Choroid plexus epithelial cell (primary cell): ENCODE measurements at regions not wholly inside any gene's neighbourhood (a gene's known extent, or its start where the extent isn't known, plus 50 kb on each side); places are given as distances from the start of the nearest gene placed in this dataset.

Experiments
- DNase-seq: peaks from one replicate; pipeline ENCODE4 v3.0.0-alpha.2; 2010; ENCODE audit warnings: low read depth
- H3K4me3 ChIP-seq: 2 replicates; pipeline ENCODE4 v1.5.1; 2011; ENCODE audit warnings: low read depth, mild to moderate bottlenecking, control low read depth, low read length, moderate library complexity
- TF ChIP-seq, protein P1 (sequence below): conservative IDR thresholded peaks from 2 replicates; pipeline ENCODE4 v1.5.1; 2011; ENCODE audit warnings: low read depth, mild to moderate bottlenecking, control low read depth, inconsistent platforms, low read length, moderate library complexity

DNA sequence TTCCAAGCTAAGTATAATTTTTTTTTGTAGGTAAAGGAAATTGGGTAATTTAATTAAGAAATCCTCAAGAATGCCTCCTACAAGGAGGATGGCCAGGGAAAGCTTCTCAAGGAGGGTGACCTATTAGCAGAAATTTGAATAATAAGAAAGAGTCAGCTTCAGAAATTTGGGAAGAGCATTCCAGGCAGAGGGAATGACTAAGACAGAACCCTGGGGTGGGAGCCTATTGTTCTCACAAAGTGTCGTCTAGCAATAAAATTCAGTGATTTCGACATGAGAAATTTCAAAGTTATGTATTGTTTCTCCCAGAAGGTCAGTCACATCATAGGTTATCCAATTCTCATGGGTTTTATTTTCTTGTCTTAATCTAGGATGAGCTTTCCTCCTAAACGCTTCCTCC lies 1168.4 kb downstream of the AACS start:
- TF ChIP-seq, protein P1, sequence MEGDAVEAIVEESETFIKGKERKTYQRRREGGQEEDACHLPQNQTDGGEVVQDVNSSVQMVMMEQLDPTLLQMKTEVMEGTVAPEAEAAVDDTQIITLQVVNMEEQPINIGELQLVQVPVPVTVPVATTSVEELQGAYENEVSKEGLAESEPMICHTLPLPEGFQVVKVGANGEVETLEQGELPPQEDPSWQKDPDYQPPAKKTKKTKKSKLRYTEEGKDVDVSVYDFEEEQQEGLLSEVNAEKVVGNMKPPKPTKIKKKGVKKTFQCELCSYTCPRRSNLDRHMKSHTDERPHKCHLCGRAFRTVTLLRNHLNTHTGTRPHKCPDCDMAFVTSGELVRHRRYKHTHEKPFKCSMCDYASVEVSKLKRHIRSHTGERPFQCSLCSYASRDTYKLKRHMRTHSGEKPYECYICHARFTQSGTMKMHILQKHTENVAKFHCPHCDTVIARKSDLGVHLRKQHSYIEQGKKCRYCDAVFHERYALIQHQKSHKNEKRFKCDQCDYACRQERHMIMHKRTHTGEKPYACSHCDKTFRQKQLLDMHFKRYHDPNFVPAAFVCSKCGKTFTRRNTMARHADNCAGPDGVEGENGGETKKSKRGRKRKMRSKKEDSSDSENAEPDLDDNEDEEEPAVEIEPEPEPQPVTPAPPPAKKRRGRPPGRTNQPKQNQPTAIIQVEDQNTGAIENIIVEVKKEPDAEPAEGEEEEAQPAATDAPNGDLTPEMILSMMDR = no peak
- DNase-seq = no peak

GRCh38 chr12:126243814-126244440 lies 1178.7 kb downstream of the AACS start:
- DNase-seq = no peak
- no peak overlapping the region for H3K4me3 ChIP-seq
- TF ChIP-seq, protein P1 = no peak

More for the DNA sequence above, 1168.4 kb downstream of the AACS start:
- H3K4me3 ChIP-seq = no peak overlapping the region

- H3K4me3 ChIP-seq = no peak overlapping the region
- TF ChIP-seq, protein P1 = no peak
- no peak for DNase-seq
Observed at GRCh38 chr12:126247936-126248335, 1182.7 kb downstream of the AACS start.

GRCh38 chr12:126248871-126249403 lies 1183.7 kb downstream of the AACS start:
- DNase-seq = peak; percentile 10
- H3K4me3 ChIP-seq = no peak overlapping the region
- TF ChIP-seq, protein P1 = no peak

GRCh38 chr12:126258190-126258589 lies 1193.0 kb downstream of the AACS start:
- H3K4me3 ChIP-seq = no peak overlapping the region
- TF ChIP-seq, protein P1 = no peak
- no peak for DNase-seq

- TF ChIP-seq, protein P1 = no peak
- DNase-seq = no peak
- H3K4me3 ChIP-seq = no peak overlapping the region
Observed at GRCh38 chr12:126262829-126263228, 1197.6 kb downstream of the AACS start.

GRCh38 chr12:126268222-126268621 lies 1203.0 kb downstream of the AACS start:
- DNase-seq = no peak
- no peak overlapping the region for H3K4me3 ChIP-seq
- TF ChIP-seq, protein P1 = no peak
